HK-2 (cell line): ENCODE measurements at regions not wholly inside any gene's neighbourhood (a gene's known extent, or its start where the extent isn't known, plus 50 kb on each side); places are given as distances from the start of the nearest gene placed in this dataset.
A peak's percentile ranks its signal among the peaks of the same experiment; 100 is the strongest.

Experiments
- DNase-seq: peaks from one replicate; pipeline ENCODE4 v3.0.0-alpha.2; 2018; ENCODE audit not compliant: unreplicated experiment

- DNase-seq = no peak
Measured at GRCh38 chr5:96340357-96340756, 92.7 kb downstream of the PCSK1 start.

GRCh38 chr5:96339862-96340261 is 93.2 kb downstream of the PCSK1 start:
- no peak for DNase-seq

- no peak for DNase-seq
Measured at GRCh38 chr5:96338624-96339415, 94.2 kb downstream of the PCSK1 start.

- DNase-seq = no peak
Measured at GRCh38 chr5:96338091-96338490, 95.0 kb downstream of the PCSK1 start.

- no peak for DNase-seq
Measured at GRCh38 chr5:96337048-96337781, 95.8 kb downstream of the PCSK1 start.

- DNase-seq = peak; percentile 38
Measured at GRCh38 chr5:96336351-96336985, 96.6 kb downstream of the PCSK1 start.

- DNase-seq = no peak
Measured at GRCh38 chr5:96335873-96336272, 97.2 kb downstream of the PCSK1 start.

GRCh38 chr5:96333391-96333790 is 99.7 kb downstream of the PCSK1 start:
- DNase-seq = no peak

GRCh38 chr5:96332535-96333366 is 100.3 kb downstream of the PCSK1 start:
- no peak for DNase-seq

- DNase-seq = no peak
Measured at GRCh38 chr5:96331681-96332361, 101.2 kb downstream of the PCSK1 start.

- DNase-seq = no peak
Measured at GRCh38 chr5:96331210-96331609, 101.8 kb downstream of the PCSK1 start.

- no peak for DNase-seq
Measured at GRCh38 chr5:96330530-96331140, 102.4 kb downstream of the PCSK1 start.

- no peak for DNase-seq
Measured at GRCh38 chr5:96329886-96330529, 103.0 kb downstream of the PCSK1 start.

GRCh38 chr5:96329289-96329688 is 103.8 kb downstream of the PCSK1 start:
- no peak for DNase-seq

GRCh38 chr5:96327722-96328121 is 105.3 kb downstream of the PCSK1 start:
- DNase-seq = no peak

GRCh38 chr5:96326902-96327301 is 106.1 kb downstream of the PCSK1 start:
- no peak for DNase-seq

GRCh38 chr5:96324708-96325107 is 108.3 kb downstream of the PCSK1 start:
- peak; percentile 18 for DNase-seq

- no peak for DNase-seq
Measured at GRCh38 chr5:96322865-96323264, 110.2 kb downstream of the PCSK1 start.

- DNase-seq = no peak
Measured at GRCh38 chr5:96322217-96322616, 110.8 kb downstream of the PCSK1 start.

- no peak for DNase-seq
Measured at GRCh38 chr5:96321345-96321744, 111.7 kb downstream of the PCSK1 start.
